GM19397 (cell line): ENCODE measurements at regions not wholly inside any gene's neighbourhood (a gene's known extent, or its start where the extent isn't known, plus 50 kb on each side); places are given as distances from the start of the nearest gene placed in this dataset.

Source experiments
- ATAC-seq: cut with Tn5 transposase; IDR thresholded peaks from one replicate; pipeline ENCODE4 v1.9.1; 2021; ENCODE audit warnings: mild to moderate bottlenecking, moderate library complexity; ENCODE audit not compliant: unreplicated experiment

DNA sequence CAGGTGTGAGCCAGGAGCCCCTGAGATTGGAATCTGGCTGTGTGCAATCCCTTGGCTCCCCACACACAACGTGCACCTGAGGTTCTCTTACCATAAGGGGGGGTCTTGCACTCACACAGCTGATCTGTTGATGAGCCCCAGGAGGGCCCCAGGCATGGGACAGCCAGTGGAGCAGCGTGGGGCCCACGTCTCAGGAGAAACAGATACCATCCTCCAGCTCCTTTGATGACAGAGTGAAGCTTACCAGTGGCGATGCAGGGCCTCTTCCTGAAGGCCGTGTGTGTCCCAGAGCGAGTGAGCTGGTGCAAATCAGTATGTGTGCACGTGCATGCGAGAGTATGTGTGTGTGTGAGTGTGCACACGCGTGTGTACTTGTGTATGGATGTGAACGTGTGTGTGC lies 287.4 kb downstream of the IRX1 start:
- no peak for ATAC-seq

DNA sequence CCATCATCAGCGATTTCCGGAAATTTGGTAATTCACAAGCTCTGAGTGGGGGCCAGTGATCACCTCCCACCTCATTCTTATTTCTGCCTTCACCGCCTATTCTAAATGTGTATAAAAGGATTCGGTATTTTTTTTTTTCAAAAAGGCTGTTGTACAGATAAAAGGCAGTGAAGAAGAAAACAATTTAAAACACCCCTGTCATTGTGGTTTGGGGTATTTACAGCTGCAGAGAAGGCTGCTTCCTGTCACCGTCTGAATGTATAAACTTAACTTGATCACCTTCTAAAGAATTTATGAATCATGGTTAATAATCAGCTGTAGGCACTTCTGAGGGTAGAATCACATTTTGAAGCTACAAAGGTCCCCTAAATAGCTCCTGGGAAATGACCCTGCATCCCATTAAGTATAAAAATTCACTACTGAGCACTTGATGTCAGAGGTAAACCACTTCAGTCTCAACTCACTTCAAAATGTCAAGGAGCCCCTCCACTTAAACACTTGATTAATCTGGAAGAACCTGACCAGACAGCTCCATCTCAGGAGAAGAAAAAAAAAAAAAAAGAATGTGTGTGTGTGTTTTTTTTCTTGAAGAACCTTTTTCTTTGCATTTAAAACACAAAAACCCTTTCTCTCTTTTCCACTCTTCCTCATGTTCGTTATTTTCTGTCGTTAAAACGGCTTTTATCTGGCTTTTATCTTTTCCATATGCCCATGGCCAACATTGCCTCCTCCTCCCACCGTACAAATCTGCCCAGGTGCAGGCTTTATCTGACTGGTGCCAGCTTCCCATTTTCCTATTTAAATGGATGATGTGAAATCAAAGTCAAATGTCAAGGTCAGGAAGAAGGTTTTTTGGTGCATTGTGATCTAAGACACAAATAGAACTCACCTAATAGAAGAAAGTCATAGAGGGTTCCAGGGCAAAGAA lies 291.2 kb downstream of the IRX1 start:
- no peak for ATAC-seq

DNA sequence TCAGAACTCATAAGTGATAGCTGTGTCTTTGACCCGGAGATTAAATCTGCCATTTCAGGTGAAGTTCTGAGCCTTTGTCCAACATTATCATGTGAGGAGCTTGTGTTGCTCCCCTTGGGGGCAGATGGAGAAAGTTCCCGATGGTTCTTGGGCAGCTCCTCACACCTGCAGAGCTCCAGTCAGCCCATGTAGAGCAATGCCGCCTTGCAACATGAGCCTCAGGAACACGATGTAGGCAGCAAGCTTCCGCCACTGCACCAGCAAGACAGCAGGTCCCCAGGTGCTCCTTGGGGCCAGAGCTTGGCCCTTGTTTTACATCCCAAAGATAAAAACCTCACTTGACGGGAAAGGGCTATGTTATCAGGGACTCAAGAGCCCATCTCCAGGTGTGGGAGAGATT lies 292.7 kb downstream of the IRX1 start:
- no peak for ATAC-seq

DNA sequence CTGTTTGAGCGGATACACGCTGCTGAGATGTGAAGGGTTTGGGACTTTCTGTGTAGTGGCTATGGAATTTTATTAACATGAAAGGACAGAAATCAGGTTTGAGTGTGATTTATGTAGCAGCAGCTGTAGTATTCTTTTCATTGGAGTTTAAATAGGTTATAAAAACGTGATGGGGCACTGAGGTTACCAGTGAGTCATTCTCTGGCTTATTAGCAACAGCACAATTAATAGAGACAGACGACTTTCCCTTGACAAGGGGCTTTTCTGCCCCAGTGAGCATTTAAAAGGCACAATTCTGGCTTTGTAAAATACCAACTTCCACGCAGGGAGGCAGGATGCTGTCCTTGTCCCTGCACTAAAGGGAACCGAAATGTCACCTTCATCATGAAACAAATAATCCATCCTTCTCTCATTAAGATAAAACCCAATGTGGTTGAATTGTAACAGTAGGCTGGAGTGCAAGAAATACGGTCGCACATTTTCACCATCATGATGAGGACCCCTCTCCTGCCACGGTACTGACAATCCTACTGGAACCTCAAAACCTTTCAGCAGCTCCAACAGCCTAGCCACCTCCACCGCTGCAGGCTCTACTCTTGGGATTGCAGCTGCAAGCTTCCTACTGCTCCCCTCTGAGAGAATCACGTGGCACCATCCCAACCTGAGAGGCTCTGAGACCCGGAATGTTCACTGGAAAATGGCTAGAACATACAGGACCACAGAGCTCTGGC lies 293.9 kb downstream of the IRX1 start:
- ATAC-seq, result no peak

DNA sequence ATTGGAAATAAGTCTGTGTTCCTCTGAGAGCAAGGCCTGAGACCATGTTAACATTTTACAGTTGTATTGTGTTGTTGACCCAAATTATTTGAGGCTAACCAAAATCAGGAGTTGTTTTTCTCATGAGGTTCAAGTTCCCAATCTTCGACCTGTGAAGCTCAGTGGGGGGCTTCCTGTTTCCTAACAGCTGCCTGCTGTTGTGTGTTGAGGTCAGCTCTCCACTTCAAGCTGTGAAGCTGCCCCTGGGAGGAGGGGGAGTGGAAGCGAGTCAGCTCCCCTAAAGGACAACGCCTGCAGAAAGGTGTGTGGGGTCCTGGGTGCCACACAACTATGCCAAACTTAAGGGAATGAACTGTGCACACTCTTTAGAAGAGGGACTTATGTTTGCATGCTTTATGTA lies 295.5 kb downstream of the IRX1 start:
- ATAC-seq, result no peak

DNA sequence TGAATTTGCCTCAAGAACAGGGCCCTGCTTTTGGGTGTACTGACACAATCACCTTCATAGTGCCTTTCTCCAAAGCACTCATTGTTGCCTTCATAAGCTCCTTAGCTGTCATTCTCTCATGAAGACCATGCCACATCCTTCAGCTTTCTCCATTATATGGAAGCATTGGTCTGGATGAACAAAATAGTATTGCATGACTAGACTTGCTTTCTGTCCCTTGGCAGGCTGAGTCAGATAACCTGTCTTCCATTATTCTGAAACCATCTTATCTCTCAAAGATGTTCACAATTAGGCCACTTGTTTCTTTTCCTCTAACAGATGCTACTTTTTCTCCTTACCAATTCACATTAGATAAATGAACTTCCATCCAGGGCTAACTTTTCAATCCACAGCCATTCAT lies 297.9 kb downstream of the IRX1 start:
- ATAC-seq, result no peak

DNA sequence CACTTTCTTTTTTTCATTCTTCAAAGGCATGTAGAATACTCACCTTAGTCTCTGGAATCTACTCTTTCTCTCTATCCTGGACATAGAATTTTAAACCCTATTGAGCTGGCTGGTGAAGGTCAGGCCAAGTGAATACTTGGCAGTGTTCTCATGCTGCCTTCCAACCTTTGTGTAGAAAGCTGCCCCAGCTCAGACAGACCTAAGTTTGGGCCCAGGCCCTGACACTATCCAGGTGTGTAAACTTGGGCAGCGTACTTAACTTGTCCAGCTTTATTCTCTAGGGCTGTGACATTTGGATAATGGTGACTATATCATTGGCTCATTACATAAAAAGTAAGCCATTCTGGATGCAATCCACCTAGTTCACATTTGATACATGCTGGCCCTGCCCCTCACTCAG lies 298.3 kb downstream of the IRX1 start:
- no peak for ATAC-seq

DNA sequence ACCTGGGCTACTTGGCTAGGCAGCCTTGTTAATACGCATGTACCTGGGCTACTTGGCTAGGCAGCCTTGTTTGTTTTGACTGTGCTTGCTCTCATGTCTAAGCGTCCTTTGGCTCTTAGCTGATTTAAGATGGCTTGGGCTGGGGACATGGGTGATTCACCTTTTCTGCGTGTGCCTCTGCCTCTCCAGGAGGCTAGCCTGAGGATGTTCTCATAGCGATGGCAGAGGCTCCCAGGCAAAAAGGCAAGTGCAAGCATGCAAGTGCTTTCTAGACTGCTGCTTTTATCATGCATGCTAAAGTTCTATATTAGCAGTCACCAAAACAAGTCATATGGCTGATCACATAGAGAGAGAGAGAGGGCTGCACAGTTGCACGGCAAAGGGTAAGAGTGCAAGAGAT lies 300.5 kb downstream of the IRX1 start:
- no peak for ATAC-seq

DNA sequence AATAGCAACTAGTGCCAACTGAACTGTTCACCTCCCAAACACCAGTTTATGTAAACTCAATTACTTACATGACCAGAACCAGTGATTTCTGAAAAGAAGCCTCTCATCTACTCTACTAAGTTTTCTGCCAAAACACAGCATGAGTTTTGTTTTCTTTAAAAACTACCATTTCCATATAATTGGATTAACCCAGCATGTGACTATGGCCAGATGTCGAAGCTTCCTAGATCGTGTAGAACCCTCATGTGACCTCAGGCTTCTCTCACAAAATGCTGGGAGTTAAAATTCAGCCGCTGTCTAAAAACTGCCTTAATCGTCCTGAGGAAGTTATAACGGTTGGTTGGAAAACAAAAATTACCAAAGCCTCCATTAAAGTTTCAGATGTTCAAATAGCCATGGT lies 303.5 kb downstream of the IRX1 start:
- ATAC-seq, result no peak

DNA sequence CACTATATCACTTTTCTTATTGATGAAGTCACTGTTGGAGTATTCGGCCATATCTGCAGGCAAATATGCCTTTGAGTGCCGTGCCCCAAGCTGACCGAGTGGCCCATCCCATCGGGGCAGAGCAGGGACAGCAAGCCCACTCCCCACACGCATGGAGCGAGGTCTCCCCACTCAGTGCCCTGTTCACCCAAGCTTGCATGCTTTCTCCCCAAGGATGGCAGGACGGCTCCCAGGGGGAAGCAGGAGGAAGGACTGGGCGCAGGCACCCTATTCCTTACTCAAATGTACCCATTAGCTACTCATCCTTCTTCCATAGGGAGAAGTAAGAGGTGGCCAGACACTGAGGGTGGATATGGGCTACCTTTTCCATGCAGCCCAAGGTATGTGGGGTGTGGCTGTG lies 309.0 kb downstream of the IRX1 start:
- ATAC-seq, result no peak

DNA sequence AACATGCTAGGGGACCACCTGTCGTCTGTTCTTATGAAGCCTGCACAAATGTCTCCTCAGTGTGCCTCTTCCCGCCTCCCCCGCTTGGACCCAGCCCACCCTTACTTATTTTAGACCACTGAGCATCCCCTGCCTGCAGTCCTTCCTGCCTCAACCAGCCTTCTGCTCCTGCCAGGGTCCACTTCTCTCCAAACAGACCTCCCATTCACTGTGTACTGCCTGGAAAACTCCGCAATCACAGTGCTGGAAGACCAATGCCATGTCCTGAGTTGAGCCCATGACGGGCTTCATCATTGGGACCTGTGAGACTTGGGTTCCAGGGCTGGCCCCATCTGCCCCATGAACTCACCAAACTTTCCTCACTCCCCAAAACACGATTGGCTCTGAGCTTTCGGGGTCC lies 309.4 kb downstream of the IRX1 start:
- no peak for ATAC-seq

DNA sequence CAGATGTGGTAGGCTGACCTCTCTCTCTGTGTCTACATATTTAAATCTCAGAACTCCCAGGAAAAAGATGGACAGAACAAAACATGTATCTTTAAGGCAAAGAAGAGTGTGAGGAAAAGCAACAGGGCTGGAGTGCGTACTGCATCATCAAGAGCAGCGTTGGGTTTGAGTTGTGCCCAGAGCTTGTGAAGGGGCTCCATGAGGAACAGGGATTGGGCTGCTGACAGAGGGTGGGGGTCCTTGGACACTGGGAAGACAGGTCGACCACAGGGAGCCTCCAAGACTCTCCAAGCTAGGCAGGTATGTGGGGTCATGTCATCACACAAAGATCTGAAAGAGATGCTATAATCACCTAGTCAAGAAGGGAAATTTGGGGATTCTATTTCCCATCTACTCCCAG lies 309.9 kb downstream of the IRX1 start:
- ATAC-seq, result no peak

DNA sequence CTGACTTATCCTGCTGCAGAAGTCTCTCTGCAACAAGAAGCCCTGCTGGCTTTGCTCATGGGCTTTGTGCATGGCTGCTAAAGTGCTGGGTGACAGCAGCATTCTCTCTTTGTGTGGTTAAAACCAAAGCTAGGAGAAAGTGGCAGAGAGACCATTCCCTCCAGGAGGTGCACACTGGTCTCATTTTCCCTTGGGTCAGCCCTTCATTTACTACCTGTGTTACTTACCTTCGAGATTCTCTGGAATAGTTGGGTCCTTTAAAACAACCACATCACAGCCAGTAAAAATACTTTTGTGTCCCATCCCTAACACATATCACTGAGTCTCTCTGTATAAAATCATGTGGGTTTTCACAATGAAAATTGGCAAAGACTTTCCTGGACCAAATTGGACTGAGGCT lies 315.5 kb downstream of the IRX1 start:
- ATAC-seq, result no peak

DNA sequence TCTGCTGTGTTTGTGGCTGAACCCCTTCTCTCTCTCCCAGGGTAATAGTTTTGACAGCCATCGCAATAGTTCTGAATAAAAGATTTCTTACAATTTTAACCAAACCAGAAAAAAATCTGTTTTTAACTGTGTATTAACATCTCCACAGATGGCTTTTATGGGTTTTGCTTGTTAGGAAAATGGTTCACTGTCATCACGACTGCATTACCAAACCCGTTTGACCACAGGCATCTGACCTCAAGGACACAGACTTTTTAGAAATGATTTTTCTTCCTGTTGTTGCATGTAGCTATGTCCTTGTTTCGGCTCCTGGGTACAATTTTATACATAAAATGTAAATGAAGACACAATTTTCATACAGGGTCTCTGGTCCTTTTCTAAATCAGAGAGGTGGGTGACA lies 316.1 kb downstream of the IRX1 start:
- ATAC-seq, result no peak

DNA sequence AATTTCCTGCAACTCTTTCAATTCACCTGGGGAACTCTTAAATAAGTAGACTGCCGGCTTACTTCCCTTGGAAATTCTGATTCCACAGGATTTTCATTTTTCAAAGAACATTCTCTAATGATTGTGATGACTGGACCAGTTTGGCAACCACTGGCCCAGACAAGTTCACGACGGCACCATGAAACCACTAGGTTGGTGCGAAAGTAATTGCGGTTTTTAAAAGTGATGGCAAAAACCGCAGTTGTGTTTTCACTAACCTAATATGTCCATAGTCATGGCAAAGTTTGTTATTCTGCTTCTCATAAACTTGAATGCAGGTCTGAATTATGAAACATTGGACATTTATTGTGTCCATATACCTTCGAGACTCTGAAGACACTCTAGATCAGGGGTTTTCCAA lies 317.2 kb downstream of the IRX1 start:
- no peak for ATAC-seq

DNA sequence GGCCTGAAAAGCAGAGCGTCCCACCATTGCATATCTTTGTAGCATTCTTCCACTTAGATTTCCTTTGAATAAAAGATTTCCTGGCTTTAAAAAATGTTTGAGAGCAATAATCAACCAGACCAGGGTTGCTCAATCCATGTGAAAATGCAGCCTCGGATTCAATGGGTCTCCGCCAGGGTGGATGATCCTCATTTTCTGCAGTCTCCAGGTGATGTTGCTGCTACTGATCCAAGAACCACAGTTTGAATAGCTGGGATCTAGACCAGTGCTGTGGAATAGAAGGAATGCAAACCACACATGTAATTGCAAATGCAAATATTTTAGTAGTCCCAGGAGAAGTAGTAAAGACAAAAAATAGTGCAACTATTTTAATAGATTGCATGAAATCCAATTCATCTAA lies 317.6 kb downstream of the IRX1 start:
- no peak for ATAC-seq

DNA sequence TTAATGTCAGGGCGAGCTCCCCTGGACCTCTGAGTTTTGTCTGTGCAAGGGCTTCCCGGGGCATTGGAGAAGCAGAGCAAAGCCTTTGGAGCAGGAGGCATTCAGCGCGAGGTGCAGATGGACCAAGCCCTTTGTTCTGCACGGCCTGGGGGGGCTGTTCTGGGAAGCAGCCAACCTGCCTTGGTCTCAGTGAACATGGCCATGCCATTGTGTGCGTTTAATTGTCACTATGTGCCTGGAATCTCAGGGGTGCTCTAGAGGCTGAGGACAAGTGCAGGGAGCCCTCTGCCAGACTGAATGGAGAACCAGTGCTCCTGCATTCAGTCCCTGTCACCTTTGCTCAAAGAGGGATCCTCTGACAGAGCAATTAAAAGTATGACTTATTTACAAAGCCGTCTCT lies 329.4 kb downstream of the IRX1 start:
- no peak for ATAC-seq

DNA sequence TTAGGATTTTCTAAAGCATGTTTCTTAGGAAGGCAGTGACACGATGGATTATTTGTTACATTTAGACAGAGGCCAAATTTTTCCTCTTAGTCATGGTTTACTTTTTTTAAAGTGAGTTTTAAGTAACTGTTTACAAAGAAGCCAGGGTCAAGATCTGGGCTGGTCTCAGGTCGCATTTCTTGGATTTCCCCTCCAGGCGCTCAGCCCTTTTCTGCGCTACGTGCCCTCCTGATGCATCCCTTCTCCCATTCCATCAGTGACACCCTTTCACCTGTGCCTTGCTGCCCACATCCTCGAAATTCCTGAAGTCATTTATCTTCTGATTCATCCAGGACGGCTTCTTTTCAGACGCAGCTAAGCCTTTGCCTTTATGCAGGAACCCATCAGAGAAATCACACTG lies 330.3 kb downstream of the IRX1 start:
- ATAC-seq, result no peak

DNA sequence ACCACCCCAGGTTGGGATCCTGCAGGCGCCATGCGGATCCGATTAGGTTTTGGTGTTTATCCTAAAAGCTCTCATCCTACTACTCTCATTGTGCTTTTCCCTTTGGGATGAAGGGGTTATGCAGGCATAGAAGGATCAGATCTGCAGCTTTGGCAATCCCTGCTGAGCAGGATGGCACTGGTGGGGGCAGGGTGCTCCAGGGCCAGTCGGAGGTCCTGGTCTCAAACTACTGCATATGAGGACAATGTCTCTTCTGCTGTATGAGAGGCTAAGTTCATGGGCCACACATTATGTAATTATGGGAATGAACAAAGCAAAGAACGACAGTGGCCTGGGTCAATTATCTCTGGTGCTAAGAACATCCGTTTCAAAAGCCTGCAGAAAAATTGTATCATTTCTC lies 334.2 kb downstream of the IRX1 start:
- ATAC-seq, result no peak

DNA sequence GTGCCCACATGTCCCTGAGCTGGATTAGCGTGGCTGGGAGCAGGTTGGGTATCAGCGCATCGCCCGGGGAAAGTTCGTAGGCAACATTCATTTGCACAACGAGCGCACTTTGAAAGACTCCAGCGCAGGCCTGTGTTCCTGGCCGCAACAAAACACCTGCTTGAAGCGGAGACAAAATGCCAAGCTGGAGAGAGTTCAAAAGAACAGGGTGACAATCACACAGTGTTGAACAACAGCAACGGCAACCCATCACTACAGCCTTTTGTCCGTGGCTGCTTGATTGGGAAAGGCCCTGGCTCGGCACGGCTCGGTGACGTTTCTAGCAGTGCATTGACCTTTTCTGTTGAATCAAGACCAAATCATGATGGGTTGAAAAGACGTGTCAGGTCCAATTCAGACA lies 336.3 kb downstream of the IRX1 start:
- ATAC-seq, result no peak

DNA sequence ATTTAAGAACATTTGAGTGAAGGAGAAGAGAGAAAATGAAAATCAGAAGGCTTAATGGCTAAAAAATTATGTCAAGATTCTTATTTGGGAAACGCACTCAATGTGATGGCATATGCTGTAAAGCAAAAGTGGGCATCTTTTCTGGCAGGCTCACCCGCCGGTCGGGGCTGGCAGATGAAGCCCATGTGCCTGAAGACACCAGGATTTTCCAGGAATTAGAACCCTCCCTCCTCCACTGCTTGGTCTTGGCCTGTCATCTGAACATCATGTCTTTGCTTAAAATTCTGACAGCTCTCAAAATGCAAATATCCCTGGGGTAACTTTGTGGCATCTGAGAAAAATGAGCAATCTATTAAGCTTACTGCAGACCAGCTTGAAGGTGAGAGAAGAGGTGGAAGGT lies 337.9 kb downstream of the IRX1 start:
- ATAC-seq, result no peak

DNA sequence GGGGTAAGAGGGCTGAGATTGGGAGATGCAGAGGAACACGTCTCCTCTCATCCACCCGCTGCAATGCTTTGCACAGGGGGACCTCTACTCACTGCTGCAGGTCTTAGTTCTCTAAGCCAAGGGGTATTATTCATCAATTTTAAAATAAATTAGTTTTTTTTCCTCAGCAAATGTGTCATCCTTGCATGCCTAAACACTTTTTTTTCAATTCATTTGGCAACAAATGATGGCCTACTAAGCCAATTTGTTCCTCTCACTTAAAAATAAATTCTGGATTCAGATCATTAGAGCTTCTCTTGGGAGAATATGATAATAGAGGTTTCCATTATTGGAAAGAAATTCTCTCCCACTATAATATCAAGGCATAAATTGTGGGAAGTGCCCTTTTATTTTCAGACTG lies 338.3 kb downstream of the IRX1 start:
- no peak for ATAC-seq
